ENCODE measurements at regions not wholly inside any gene's neighbourhood (a gene's known extent, or its start where the extent isn't known, plus 50 kb on each side); places are given as distances from the start of the nearest gene placed in this dataset.

GRCh38 chr12:84779169-84779568 is 133.4 kb downstream of the SLC6A15 start:
- H3K9me3 Mint-ChIP-seq (ENCODE audit: low read depth): no peaks in the 10 kb centered on the region

GRCh38 chr12:84772281-84772680 is 140.3 kb downstream of the SLC6A15 start:
- no peaks in the 10 kb centered on the region for H3K36me3 Mint-ChIP-seq (ENCODE audit: low read depth)
- intact Hi-C loops (cut with DNase I, micrococcal nuclease): no loop called here
- H3K27ac Mint-ChIP-seq: no peak overlapping the region
- ChIA-PET POLR2A (no interaction called here), CTCF (no interaction called here)
- no peak overlapping the region for H3K4me3 Mint-ChIP-seq
- no peaks in the 10 kb centered on the region for H3K9me3 Mint-ChIP-seq (ENCODE audit: low read depth)
- ATAC-seq (no peak), DNase-seq (no peak)
- no peaks in the 10 kb centered on the region for H3K4me1 Mint-ChIP-seq
- peaks cover 1% of the 10 kb centered on the region for H3K27me3 Mint-ChIP-seq

More at GRCh38 chr12:84779169-84779568, 133.4 kb downstream of the SLC6A15 start:
- CTCF ChIA-PET: no interaction called here
- POLR2A ChIA-PET: no interaction called here
- ATAC-seq (no peak), DNase-seq (no peak)
- Mint-ChIP-seq H3K4me3 (no peak overlapping the region), H3K4me1 (no peaks in the 10 kb centered on the region), H3K27ac (no peak overlapping the region), H3K27me3 (peaks cover 2% of the 10 kb centered on the region), H3K36me3 (ENCODE audit: low read depth) (no peaks in the 10 kb centered on the region)
- intact Hi-C loops (cut with DNase I, micrococcal nuclease): no loop called here

GRCh38 chr12:84767079-84767478 is 145.5 kb downstream of the SLC6A15 start:
- Mint-ChIP-seq H3K27ac (no peak overlapping the region), H3K9me3 (ENCODE audit: low read depth) (no peaks in the 10 kb centered on the region), H3K36me3 (ENCODE audit: low read depth) (no peaks in the 10 kb centered on the region), H3K27me3 (no peaks in the 10 kb centered on the region), H3K4me3 (no peak overlapping the region), H3K4me1 (no peaks in the 10 kb centered on the region)
- DNase-seq: no peak
- ChIA-PET CTCF (no interaction called here), POLR2A (no interaction called here)
- intact Hi-C loops (cut with DNase I, micrococcal nuclease): no loop called here
- no peak for ATAC-seq

GRCh38 chr12:84766375-84766774 is 146.2 kb downstream of the SLC6A15 start:
- intact Hi-C loops (cut with DNase I, micrococcal nuclease): no loop called here
- H3K4me3 Mint-ChIP-seq: no peak overlapping the region
- no peak for DNase-seq

GRCh38 chr12:84764001-84764400 is 148.6 kb downstream of the SLC6A15 start:
- ATAC-seq (no peak), DNase-seq (no peak)
- Mint-ChIP-seq H3K36me3 (ENCODE audit: low read depth) (no peaks in the 10 kb centered on the region), H3K27me3 (no peaks in the 10 kb centered on the region), H3K4me1 (no peaks in the 10 kb centered on the region), H3K27ac (no peak overlapping the region), H3K9me3 (ENCODE audit: low read depth) (no peaks in the 10 kb centered on the region), H3K4me3 (no peak overlapping the region)
- POLR2A ChIA-PET: no interaction called here
- CTCF ChIA-PET: interaction anchor here (0.6 to 0.7 kb wide), 3 partner anchors 17 to 1739 kb away, joined by 3 read pairs; no protein-coding TSS in a partner anchor
- intact Hi-C loops (cut with DNase I, micrococcal nuclease): no loop called here

More at GRCh38 chr12:84766375-84766774, 146.2 kb downstream of the SLC6A15 start:
- Mint-ChIP-seq H3K27me3 (no peaks in the 10 kb centered on the region), H3K27ac (no peak overlapping the region), H3K36me3 (ENCODE audit: low read depth) (no peaks in the 10 kb centered on the region), H3K4me1 (no peaks in the 10 kb centered on the region), H3K9me3 (ENCODE audit: low read depth) (no peaks in the 10 kb centered on the region)
- ChIA-PET POLR2A (no interaction called here), CTCF (no interaction called here)
- no peak for ATAC-seq

- no peak overlapping the region for H3K27ac Mint-ChIP-seq
- intact Hi-C loops (cut with DNase I, micrococcal nuclease): no loop called here
- ATAC-seq: no peak
- POLR2A ChIA-PET: no interaction called here
- H3K9me3 Mint-ChIP-seq (ENCODE audit: low read depth): no peaks in the 10 kb centered on the region
- H3K27me3 Mint-ChIP-seq: no peaks in the 10 kb centered on the region
- CTCF ChIA-PET: interaction anchor here (0.7 kb wide), 1 partner anchor 1738 kb away, joined by 3 read pairs; no protein-coding TSS in a partner anchor
- no peak for DNase-seq
- no peaks in the 10 kb centered on the region for H3K36me3 Mint-ChIP-seq (ENCODE audit: low read depth)
- H3K4me1 Mint-ChIP-seq: no peaks in the 10 kb centered on the region
- H3K4me3 Mint-ChIP-seq: no peak overlapping the region
These were observed 149.5 kb downstream of the SLC6A15 start for GRCh38 chr12:84763107-84763506.

- no peaks in the 10 kb centered on the region for H3K9me3 Mint-ChIP-seq (ENCODE audit: low read depth)
- H3K4me3 Mint-ChIP-seq: no peak overlapping the region
- no peaks in the 10 kb centered on the region for H3K4me1 Mint-ChIP-seq
- H3K27ac Mint-ChIP-seq: no peak overlapping the region
- no peak for ATAC-seq
- ChIA-PET POLR2A (no interaction called here), CTCF (no interaction called here)
- DNase-seq: no peak
- no peaks in the 10 kb centered on the region for H3K27me3 Mint-ChIP-seq
- intact Hi-C loops (cut with DNase I, micrococcal nuclease): no loop called here
- no peaks in the 10 kb centered on the region for H3K36me3 Mint-ChIP-seq (ENCODE audit: low read depth)
These were observed 152.3 kb downstream of the SLC6A15 start for GRCh38 chr12:84760091-84760865.

- intact Hi-C loops (cut with DNase I, micrococcal nuclease): no loop called here
- POLR2A ChIA-PET: no interaction called here
- ATAC-seq: no peak
These were observed 154.6 kb downstream of the SLC6A15 start for GRCh38 chr12:84757978-84758377.

GRCh38 chr12:84756961-84757360 is 155.6 kb downstream of the SLC6A15 start:
- Mint-ChIP-seq H3K27me3 (no peaks in the 10 kb centered on the region), H3K4me1 (no peaks in the 10 kb centered on the region), H3K4me3 (no peak overlapping the region), H3K36me3 (ENCODE audit: low read depth) (no peaks in the 10 kb centered on the region), H3K27ac (no peak overlapping the region), H3K9me3 (ENCODE audit: low read depth) (no peaks in the 10 kb centered on the region)
- POLR2A ChIA-PET: no interaction called here
- no peak for ATAC-seq
- intact Hi-C loops (cut with DNase I, micrococcal nuclease): no loop called here
- CTCF ChIA-PET: no interaction called here
- no peak for DNase-seq

More at GRCh38 chr12:84757978-84758377, 154.6 kb downstream of the SLC6A15 start:
- no peaks in the 10 kb centered on the region for H3K27me3 Mint-ChIP-seq
- CTCF ChIA-PET: interaction anchor here (0.5 kb wide), 1 partner anchor 16 kb away, joined by 4 read pairs; no protein-coding TSS in a partner anchor
- no peak for DNase-seq
- H3K27ac Mint-ChIP-seq: no peak overlapping the region
- H3K9me3 Mint-ChIP-seq (ENCODE audit: low read depth): no peaks in the 10 kb centered on the region
- no peaks in the 10 kb centered on the region for H3K4me1 Mint-ChIP-seq
- no peak overlapping the region for H3K4me3 Mint-ChIP-seq
- H3K36me3 Mint-ChIP-seq (ENCODE audit: low read depth): no peaks in the 10 kb centered on the region

GRCh38 chr12:84745127-84745526 is 167.5 kb downstream of the SLC6A15 start:
- ATAC-seq (no peak), DNase-seq (no peak)
- Mint-ChIP-seq H3K9me3 (ENCODE audit: low read depth) (no peaks in the 10 kb centered on the region), H3K36me3 (ENCODE audit: low read depth) (no peaks in the 10 kb centered on the region), H3K27ac (no peak overlapping the region), H3K4me3 (no peak overlapping the region), H3K4me1 (no peaks in the 10 kb centered on the region), H3K27me3 (no peaks in the 10 kb centered on the region)
- ChIA-PET POLR2A (no interaction called here), CTCF (no interaction called here)
- intact Hi-C loops (cut with DNase I, micrococcal nuclease): no loop called here

- ChIA-PET CTCF (interaction anchor here (0.8 kb wide), 1 partner anchor 16 kb away, joined by 4 read pairs; no protein-coding TSS in a partner anchor), POLR2A (no interaction called here)
- H3K27me3 Mint-ChIP-seq: no peaks in the 10 kb centered on the region
- intact Hi-C loops (cut with DNase I, micrococcal nuclease): no loop called here
- DNase-seq (no peak), ATAC-seq (no peak)
- no peak overlapping the region for H3K4me3 Mint-ChIP-seq
- H3K36me3 Mint-ChIP-seq (ENCODE audit: low read depth): no peaks in the 10 kb centered on the region
- no peaks in the 10 kb centered on the region for H3K9me3 Mint-ChIP-seq (ENCODE audit: low read depth)
- no peaks in the 10 kb centered on the region for H3K4me1 Mint-ChIP-seq
- no peak overlapping the region for H3K27ac Mint-ChIP-seq
These were observed 170.9 kb downstream of the SLC6A15 start for GRCh38 chr12:84741692-84742091.

GRCh38 chr12:84741031-84741430 is 171.6 kb downstream of the SLC6A15 start:
- Mint-ChIP-seq H3K27me3 (no peaks in the 10 kb centered on the region), H3K27ac (no peak overlapping the region), H3K36me3 (ENCODE audit: low read depth) (no peaks in the 10 kb centered on the region), H3K4me1 (no peaks in the 10 kb centered on the region), H3K9me3 (ENCODE audit: low read depth) (no peaks in the 10 kb centered on the region), H3K4me3 (no peak overlapping the region)
- no peak for ATAC-seq
- intact Hi-C loops (cut with DNase I, micrococcal nuclease): no loop called here
- CTCF ChIA-PET: no interaction called here
- POLR2A ChIA-PET: no interaction called here
- DNase-seq: no peak

Data from activated CD4-positive, alpha-beta T cell treated with anti-CD3 and anti-CD28 coated beads for 36 hours (primary cell).